Naive thymus-derived CD4-positive, alpha-beta T cell (primary cell): ENCODE measurements at regions not wholly inside any gene's neighbourhood (a gene's known extent, or its start where the extent isn't known, plus 50 kb on each side); places are given as distances from the start of the nearest gene placed in this dataset.

Experiments used
- ATAC-seq: fragments of 150-1000 bp; cut with Tn5 transposase; 2 replicates; pipeline ENCODE4 v1.10.0; 2021; ENCODE audit warnings: mild to moderate bottlenecking, moderate library complexity
- CTCF ChIA-PET: fragments of 350-600 bp; sonication (Branson Sonifier 250); formaldehyde crosslinking; loops from one replicate; lab custom pipeline; 2021; ENCODE audit warnings: antibody characterized with exemption; lab: Charles Lee
- POLR2A ChIA-PET: fragments of 350-600 bp; sonication (Branson Sonifier 250); formaldehyde crosslinking; loops from one replicate; lab custom pipeline; 2021; ENCODE audit warnings: antibody characterized with exemption, inconsistent platforms; lab: Charles Lee
- DNase-seq, 9 donors: peaks; one replicate each; pipeline versions ENCODE4 v3.0.0 to v3.0.0-alpha.2; 2020 to 2022; ENCODE audit warnings: mixed read lengths in 1 of 9
- H3K27ac ChIP-seq: one replicate; pipeline ENCODE4 v1.7.0; 2013; ENCODE audit warnings: mild to moderate bottlenecking, low read depth, low read length, moderate library complexity
- H3K27me3 ChIP-seq, 2 donors: one replicate each; pipeline ENCODE4 v1.7.0; 2013; ENCODE audit warnings: low read length in 2 of 2, mild to moderate bottlenecking in 2 of 2, moderate library complexity in 2 of 2; ENCODE audit not compliant: control insufficient read depth in 2 of 2, insufficient read depth in 2 of 2
- H3K36me3 ChIP-seq, 3 experiments: 1 replicate in 2 of 3; 2 replicates in 1 of 3; pipeline ENCODE4 v1.7.0; 2013; ENCODE audit warnings: low read length in 3 of 3, mild to moderate bottlenecking in 3 of 3, moderate library complexity in 1 of 3; ENCODE audit not compliant: insufficient read depth in 3 of 3, control insufficient read depth in 2 of 3
- H3K4me1 ChIP-seq, 2 donors: one replicate each; pipeline ENCODE4 v1.7.0; 2013; ENCODE audit warnings: low read length in 2 of 2, mild to moderate bottlenecking in 2 of 2, moderate library complexity in 1 of 2; ENCODE audit not compliant: control insufficient read depth in 2 of 2, insufficient read depth in 2 of 2
- H3K4me3 ChIP-seq: 2 replicates; pipeline ENCODE4 v1.7.0; 2013; ENCODE audit warnings: mild to moderate bottlenecking, low read length
- H3K9me3 ChIP-seq, 3 experiments: 1 replicate in 2 of 3; 2 replicates in 1 of 3; pipeline ENCODE4 v1.7.0; 2013; ENCODE audit warnings: low read length in 3 of 3; ENCODE audit not compliant: control insufficient read depth in 2 of 3
- H3K27ac Mint-ChIP-seq, 9 donors: one replicate each; pipeline ENCODE4 v1.8.0; 2020 to 2022; ENCODE audit warnings: mixed read lengths in 9 of 9, mild to moderate bottlenecking in 8 of 9, moderate library complexity in 5 of 9, inconsistent platforms in 2 of 9
- H3K27me3 Mint-ChIP-seq, 5 donors: one replicate each; pipeline ENCODE4 v1.8.0; 2021 to 2022; ENCODE audit warnings: mixed read lengths in 5 of 5, mild to moderate bottlenecking in 1 of 5
- H3K36me3 Mint-ChIP-seq, 5 donors: one replicate each; pipeline ENCODE4 v1.8.0; 2020 to 2022; ENCODE audit warnings: mixed read lengths in 5 of 5, mild to moderate bottlenecking in 3 of 5, inconsistent platforms in 1 of 5
- H3K4me1 Mint-ChIP-seq, 7 donors: one replicate each; pipeline ENCODE4 v1.8.0; 2020 to 2022; ENCODE audit warnings: mixed read lengths in 7 of 7, mild to moderate bottlenecking in 3 of 7, inconsistent platforms in 1 of 7
- H3K4me3 Mint-ChIP-seq, 10 donors: one replicate each; pipeline ENCODE4 v1.8.0; 2020 to 2022; ENCODE audit warnings: mild to moderate bottlenecking in 10 of 10, mixed read lengths in 10 of 10, moderate library complexity in 6 of 10, inconsistent platforms in 2 of 10
- H3K9me3 Mint-ChIP-seq, 11 donors: one replicate each; pipeline ENCODE4 v1.8.0; 2020 to 2022; ENCODE audit warnings: mixed read lengths in 11 of 11, mild to moderate bottlenecking in 4 of 11, inconsistent platforms in 1 of 11, moderate library complexity in 1 of 11
- intact Hi-C, 2 donors: fragments of 100-400 bp; cut with micrococcal nuclease; formaldehyde crosslinking; loops; one replicate each; pipeline ENCODE4 v1.15.1; 2023

DNA sequence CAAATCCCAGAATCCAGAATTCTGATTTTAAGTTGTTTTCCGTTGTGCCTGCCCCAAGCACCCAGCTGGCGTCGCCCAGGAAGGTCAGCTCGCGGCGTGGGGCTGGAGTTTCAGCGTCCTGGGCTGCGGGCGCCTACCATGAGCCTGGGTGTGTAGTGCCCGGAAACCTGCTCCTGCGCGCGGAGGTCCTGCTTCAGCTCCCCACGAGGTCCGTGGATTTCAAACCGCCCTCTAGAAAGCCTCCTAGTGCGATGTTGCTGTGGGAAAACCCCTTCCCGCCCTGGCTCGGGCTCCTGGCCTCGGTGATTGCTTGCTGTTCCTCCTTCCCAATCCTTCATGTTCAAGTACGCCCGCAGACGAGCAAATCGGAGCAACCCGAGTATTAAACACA, 51.3 kb upstream of the NRN1 start:
- Mint-ChIP-seq H3K4me3 (no peak overlapping the region), H3K36me3 (no peaks in the 10 kb centered on the region), H3K9me3 (peaks cover 0 to 12% (median 0%) of the 10 kb centered on the region in 11 donors), H3K4me1 (no peaks in the 10 kb centered on the region), H3K27me3 (peaks cover 26 to 47% (median 31%) of the 10 kb centered on the region in 5 donors), H3K27ac (no peak overlapping the region)
- Histone ChIP-seq H3K4me3 (no peak overlapping the region), H3K4me1 (no peaks in the 10 kb centered on the region), H3K27me3 (peaks cover 0 to 3% of the 10 kb centered on the region in 2 donors), H3K36me3 (no peaks in the 10 kb centered on the region), H3K27ac (no peak overlapping the region), H3K9me3 (no peaks in the 10 kb centered on the region)
- DNase-seq = no peak
- CTCF ChIA-PET = no interaction called here
- POLR2A ChIA-PET = no interaction called here
- intact Hi-C loops = loop anchor here in 1 of 2 donors (5.0 kb wide), 1 partner anchor 476 kb away; no protein-coding TSS in a partner anchor
- ATAC-seq = no peak

DNA sequence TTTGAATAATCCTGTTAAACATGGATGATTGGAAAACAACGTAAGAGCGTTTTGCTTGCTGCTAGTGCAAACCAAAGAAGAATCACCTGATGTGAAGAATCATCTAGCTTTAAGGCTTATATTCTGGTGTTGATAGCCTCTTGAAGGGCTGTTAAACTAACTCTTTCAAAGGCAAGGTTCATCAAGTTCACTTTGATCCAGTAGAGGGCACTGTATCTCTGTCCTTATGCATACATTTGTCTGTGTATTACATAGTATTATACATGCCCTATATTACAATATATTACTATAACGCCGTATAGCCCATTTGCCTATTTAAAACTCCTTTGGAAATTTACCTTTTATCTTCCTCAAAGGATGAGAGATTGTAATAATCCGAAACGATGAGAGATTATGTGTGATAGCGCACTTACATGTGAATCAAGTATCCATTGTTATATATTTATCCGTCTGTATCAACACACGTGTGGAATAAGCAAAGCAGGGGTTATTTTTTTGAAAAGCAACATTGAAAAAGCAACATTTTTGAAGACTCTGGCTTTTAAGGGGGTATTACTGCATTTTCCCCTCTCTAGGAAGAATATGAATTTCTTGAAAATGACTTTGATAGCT, 50.8 kb upstream of the NRN1 start:
- H3K36me3 ChIP-seq = no peaks in the 10 kb centered on the region
- Mint-ChIP-seq H3K27me3 (peaks cover 26 to 48% (median 32%) of the 10 kb centered on the region in 5 donors), H3K9me3 (peaks cover 0 to 9% (median 0%) of the 10 kb centered on the region in 11 donors), H3K4me3 (no peak overlapping the region), H3K36me3 (no peaks in the 10 kb centered on the region), H3K4me1 (no peaks in the 10 kb centered on the region), H3K27ac (no peak overlapping the region)
- H3K9me3 ChIP-seq = no peaks in the 10 kb centered on the region
- peak in 5 of 9 donors; percentile 14 to 40 (median 26) for DNase-seq
- H3K4me1 ChIP-seq = no peaks in the 10 kb centered on the region
- no peak overlapping the region for H3K4me3 ChIP-seq
- CTCF ChIA-PET = no interaction called here
- ATAC-seq = peak; percentile 63
- POLR2A ChIA-PET = no interaction called here
- no peak overlapping the region for H3K27ac ChIP-seq
- intact Hi-C loops = loop anchor here (1.0 to 5.0 kb wide), 4 partner anchors 248 to 586 kb away; no protein-coding TSS in a partner anchor
- peaks cover 0 to 3% of the 10 kb centered on the region in 2 donors for H3K27me3 ChIP-seq
